ENCODE measurements at regions not wholly inside any gene's neighbourhood (a gene's known extent, or its start where the extent isn't known, plus 50 kb on each side); places are given as distances from the start of the nearest gene placed in this dataset.

DNA sequence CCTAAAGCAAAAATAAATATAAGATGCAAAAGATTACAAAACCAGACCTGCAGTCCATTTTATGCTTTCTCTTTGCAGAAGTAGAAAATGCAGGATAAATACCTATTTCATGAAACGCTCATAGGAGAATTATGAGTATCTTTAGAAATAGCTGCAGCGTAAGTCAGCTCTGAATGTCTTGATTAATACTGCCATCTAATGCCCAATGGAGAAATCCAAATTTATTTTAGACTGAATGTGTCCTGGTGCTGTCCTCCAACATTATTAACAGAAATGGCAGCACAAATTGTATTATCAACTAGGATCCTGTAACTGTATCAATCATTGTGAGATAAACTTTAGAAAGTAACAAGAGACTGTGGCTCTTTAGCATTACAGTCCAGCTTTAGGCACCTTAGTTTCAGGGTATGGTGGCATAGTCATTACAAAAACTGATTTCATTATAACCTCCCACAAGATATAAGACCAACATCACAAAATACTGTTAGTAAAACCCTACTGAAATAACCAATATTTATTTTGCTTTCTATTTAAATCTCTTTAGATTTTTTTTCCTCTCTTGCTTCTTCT is 162.1 kb upstream of the MIR17HG start:
- ChIA-PET POLR2A (no interaction called here), CTCF (no interaction called here)
- no peaks in the 10 kb centered on the region for H3K27me3 Mint-ChIP-seq
- no peak for DNase-seq
- H3K4me3 Mint-ChIP-seq: no peak overlapping the region
- H3K4me1 Mint-ChIP-seq: no peaks in the 10 kb centered on the region
- no peak for TF ChIP-seq CTCF (IDR thresholded peaks at IDR 0.05)
- ATAC-seq (ENCODE audit: low read depth): no peak
- intact Hi-C loops (cut with micrococcal nuclease): no loop called here
- H3K36me3 Mint-ChIP-seq (ENCODE audit: low read depth): no peaks in the 10 kb centered on the region
- no peak overlapping the region for H3K27ac Mint-ChIP-seq
- no peaks in the 10 kb centered on the region for H3K9me3 Mint-ChIP-seq

- Mint-ChIP-seq H3K27ac (no peak overlapping the region), H3K4me3 (no peak overlapping the region), H3K36me3 (ENCODE audit: low read depth) (no peaks in the 10 kb centered on the region), H3K27me3 (peaks cover 1% of the 10 kb centered on the region), H3K9me3 (no peaks in the 10 kb centered on the region), H3K4me1 (no peaks in the 10 kb centered on the region)
- ChIA-PET POLR2A (no interaction called here), CTCF (no interaction called here)
- DNase-seq (no peak), ATAC-seq (ENCODE audit: low read depth) (no peak)
- TF ChIP-seq CTCF (IDR thresholded peaks at IDR 0.05): no peak
- intact Hi-C loops (cut with micrococcal nuclease): no loop called here
Measured at GRCh38 chr13:91187522-91187921, 160.0 kb upstream of the MIR17HG start.

GRCh38 chr13:91189506-91189905 is 158.0 kb upstream of the MIR17HG start:
- H3K4me3 Mint-ChIP-seq: no peak overlapping the region
- no peak overlapping the region for H3K27ac Mint-ChIP-seq
- ATAC-seq (ENCODE audit: low read depth): no peak
- peaks cover 1% of the 10 kb centered on the region for H3K27me3 Mint-ChIP-seq
- TF ChIP-seq CTCF (IDR thresholded peaks at IDR 0.05): no peak
- ChIA-PET CTCF (no interaction called here), POLR2A (no interaction called here)
- no peak for DNase-seq
- no peaks in the 10 kb centered on the region for H3K4me1 Mint-ChIP-seq
- no peaks in the 10 kb centered on the region for H3K9me3 Mint-ChIP-seq
- intact Hi-C loops (cut with micrococcal nuclease): no loop called here
- H3K36me3 Mint-ChIP-seq (ENCODE audit: low read depth): no peaks in the 10 kb centered on the region

DNA sequence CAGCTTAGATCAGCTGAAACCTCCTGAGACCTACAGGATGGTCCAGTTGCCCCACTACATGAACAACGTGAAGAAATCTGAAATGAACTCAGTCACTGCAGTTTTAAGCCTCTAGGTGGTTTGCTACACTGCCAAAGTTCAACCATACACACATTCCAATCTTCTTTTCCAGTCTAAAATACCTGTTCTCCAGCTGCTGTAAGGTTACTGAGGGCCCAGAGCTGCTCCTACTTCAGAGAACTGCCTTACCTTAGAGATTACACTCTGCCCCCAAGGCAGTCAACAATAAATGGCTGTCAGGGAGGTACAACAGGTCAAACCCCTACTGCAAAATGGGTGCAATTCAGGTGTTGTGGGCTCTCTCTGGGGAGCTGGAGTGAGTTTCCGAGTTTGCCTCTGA is 154.1 kb upstream of the MIR17HG start:
- ATAC-seq (ENCODE audit: low read depth): no peak
- Mint-ChIP-seq H3K9me3 (no peaks in the 10 kb centered on the region), H3K4me1 (no peaks in the 10 kb centered on the region), H3K27ac (no peak overlapping the region), H3K27me3 (peaks cover 1% of the 10 kb centered on the region), H3K4me3 (no peak overlapping the region), H3K36me3 (ENCODE audit: low read depth) (no peaks in the 10 kb centered on the region)
- POLR2A ChIA-PET: no interaction called here
- no peak for DNase-seq
- CTCF ChIA-PET: no interaction called here
- intact Hi-C loops (cut with micrococcal nuclease): no loop called here
- TF ChIP-seq CTCF (IDR thresholded peaks at IDR 0.05): no peak

- Mint-ChIP-seq H3K9me3 (no peaks in the 10 kb centered on the region), H3K27ac (no peak overlapping the region), H3K36me3 (ENCODE audit: low read depth) (no peaks in the 10 kb centered on the region), H3K4me1 (no peaks in the 10 kb centered on the region), H3K27me3 (peaks cover 1% of the 10 kb centered on the region), H3K4me3 (no peak overlapping the region)
- ChIA-PET CTCF (no interaction called here), POLR2A (no interaction called here)
- intact Hi-C loops (cut with micrococcal nuclease): no loop called here
- ATAC-seq (ENCODE audit: low read depth) (no peak), DNase-seq (no peak)
- TF ChIP-seq CTCF (IDR thresholded peaks at IDR 0.05): no peak
Measured at GRCh38 chr13:91195789-91196188, 151.7 kb upstream of the MIR17HG start.
